Activated T-cell treated with anti-CD3 and anti-CD28 coated beads, Interleukin-2, amount 50 U/mL, for 24 hours (primary cell): ENCODE measurements at regions not wholly inside any gene's neighbourhood (a gene's known extent, or its start where the extent isn't known, plus 50 kb on each side); places are given as distances from the start of the nearest gene placed in this dataset.

Experiments
- DNase-seq: peaks from one replicate; pipeline ENCODE4 v3.0.0-alpha.2; 2020
- H3K27ac Mint-ChIP-seq: 2 replicates; pipeline ENCODE4 v1.8.0; 2020; ENCODE audit warnings: mild to moderate bottlenecking, mixed read lengths
- H3K27me3 Mint-ChIP-seq: 2 replicates; pipeline ENCODE4 v1.8.0; 2020; ENCODE audit warnings: mixed read lengths
- H3K36me3 Mint-ChIP-seq: 2 replicates; pipeline ENCODE4 v1.8.0; 2020; ENCODE audit warnings: low read depth, mixed read lengths
- H3K4me1 Mint-ChIP-seq: 2 replicates; pipeline ENCODE4 v1.8.0; 2020; ENCODE audit warnings: low read depth, mixed read lengths
- H3K4me3 Mint-ChIP-seq: 2 replicates; pipeline ENCODE4 v1.8.0; 2020; ENCODE audit warnings: mild to moderate bottlenecking, moderate library complexity, mixed read lengths
- H3K9me3 Mint-ChIP-seq: 2 replicates; pipeline ENCODE4 v1.8.0; 2020; ENCODE audit warnings: mixed read lengths

DNA sequence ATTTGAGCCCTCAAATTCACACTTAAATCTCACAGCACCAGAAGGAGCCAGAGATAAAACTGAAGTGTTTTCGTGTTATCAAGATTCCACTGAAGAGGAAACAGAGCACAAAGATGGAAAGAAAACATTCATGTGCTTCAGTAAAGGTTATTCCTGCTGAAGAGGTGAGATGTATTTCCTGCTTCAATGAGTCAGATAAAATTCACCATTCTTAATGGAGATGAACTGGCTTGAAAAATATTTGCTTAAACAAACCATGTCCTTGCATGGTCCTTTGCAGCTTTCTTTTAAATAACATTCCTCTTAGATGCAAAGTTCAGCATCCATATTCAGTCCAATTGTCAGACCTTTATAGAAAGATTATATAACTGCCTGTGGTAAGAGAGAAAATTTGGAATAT lies 294.2 kb downstream of the IPMK start:
- Mint-ChIP-seq H3K27me3 (no peaks in the 10 kb centered on the region), H3K9me3 (peaks cover 15% of the 10 kb centered on the region), H3K27ac (no peak overlapping the region), H3K36me3 (no peaks in the 10 kb centered on the region), H3K4me1 (no peaks in the 10 kb centered on the region), H3K4me3 (no peak overlapping the region)
- DNase-seq = no peak

DNA sequence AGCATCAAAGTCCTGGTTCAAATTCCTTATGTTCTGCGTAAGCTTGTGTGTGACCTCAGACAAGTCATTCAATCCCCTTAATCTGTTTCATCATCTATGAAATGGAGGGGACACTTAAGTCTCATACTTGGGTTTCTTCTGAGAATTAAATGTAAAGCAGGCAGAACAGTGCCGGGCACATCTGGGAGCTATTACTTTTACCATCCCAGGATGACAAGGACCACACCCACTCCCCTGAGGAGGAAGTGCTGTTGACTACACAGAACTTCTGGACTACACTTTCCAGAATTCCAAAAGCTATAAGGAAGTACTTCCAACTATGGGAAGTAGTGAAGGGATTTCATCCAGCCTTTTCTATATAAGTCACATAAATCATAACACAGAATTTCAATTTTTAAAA lies 294.9 kb downstream of the IPMK start:
- Mint-ChIP-seq H3K4me3 (no peak overlapping the region), H3K9me3 (peaks cover 12% of the 10 kb centered on the region), H3K36me3 (no peaks in the 10 kb centered on the region)

DNA sequence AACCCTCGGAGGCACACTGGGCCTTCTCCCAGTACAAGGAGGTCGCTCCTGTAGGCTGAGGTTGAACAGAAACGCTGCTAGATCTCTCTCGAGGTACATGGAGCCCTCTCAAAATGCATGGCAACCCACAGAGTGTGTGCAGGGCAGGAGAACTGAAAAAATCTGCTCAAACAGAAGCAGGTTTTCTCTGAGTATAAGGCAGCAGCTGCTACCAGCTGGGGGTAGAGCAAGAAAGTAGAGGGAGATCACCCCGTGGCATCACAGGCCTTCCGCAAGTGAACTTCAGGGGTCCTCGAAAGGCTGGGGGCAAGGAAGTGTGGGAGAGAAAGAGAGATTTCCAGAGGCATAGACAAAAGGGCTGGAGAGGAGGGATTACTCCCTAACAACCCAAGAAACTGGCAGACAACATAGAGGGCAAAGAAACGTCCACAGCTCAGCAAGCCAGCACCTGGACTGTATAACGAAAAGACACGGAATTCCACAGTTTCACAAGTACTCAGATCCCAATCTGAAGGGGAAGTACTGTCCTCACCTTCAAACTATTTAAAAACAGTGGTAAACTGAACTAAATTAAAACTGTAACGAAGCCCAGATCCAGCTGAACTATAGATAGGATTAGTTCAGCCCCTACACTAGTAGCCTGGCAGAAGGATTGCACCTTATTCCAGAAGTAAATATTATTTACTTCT lies 299.2 kb downstream of the IPMK start:
- H3K4me3 Mint-ChIP-seq = no peak overlapping the region
- H3K27ac Mint-ChIP-seq = no peak overlapping the region
- no peaks in the 10 kb centered on the region for H3K9me3 Mint-ChIP-seq
- H3K36me3 Mint-ChIP-seq = no peaks in the 10 kb centered on the region
- no peaks in the 10 kb centered on the region for H3K4me1 Mint-ChIP-seq
- DNase-seq = no peak
- H3K27me3 Mint-ChIP-seq = no peaks in the 10 kb centered on the region

More for the DNA sequence above, 294.9 kb downstream of the IPMK start:
- Mint-ChIP-seq H3K27ac (no peak overlapping the region), H3K27me3 (no peaks in the 10 kb centered on the region), H3K4me1 (no peaks in the 10 kb centered on the region)
- DNase-seq = no peak

DNA sequence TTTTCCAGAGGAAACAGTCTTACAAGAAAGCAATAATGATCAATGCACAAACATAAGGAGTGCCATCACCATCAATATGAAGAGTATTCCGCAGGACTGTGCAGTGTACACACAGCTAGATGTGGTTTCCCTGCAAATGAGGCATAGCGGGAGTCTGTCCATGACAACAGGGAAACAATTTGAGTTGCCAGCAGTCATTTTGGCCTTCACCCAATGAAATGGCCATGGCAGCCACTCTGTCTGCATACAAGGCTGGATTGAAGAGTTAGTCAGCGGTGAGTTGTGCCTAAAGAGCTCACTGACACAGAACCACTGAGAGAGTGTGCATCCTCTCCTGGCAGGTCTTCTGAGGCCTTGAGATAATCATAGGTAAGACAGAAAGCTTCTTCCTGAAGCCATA lies 303.3 kb downstream of the IPMK start:
- no peaks in the 10 kb centered on the region for H3K9me3 Mint-ChIP-seq
- no peak overlapping the region for H3K4me3 Mint-ChIP-seq
- no peak overlapping the region for H3K27ac Mint-ChIP-seq
- H3K36me3 Mint-ChIP-seq = no peaks in the 10 kb centered on the region
- H3K27me3 Mint-ChIP-seq = no peaks in the 10 kb centered on the region
- no peaks in the 10 kb centered on the region for H3K4me1 Mint-ChIP-seq
- DNase-seq = no peak

DNA sequence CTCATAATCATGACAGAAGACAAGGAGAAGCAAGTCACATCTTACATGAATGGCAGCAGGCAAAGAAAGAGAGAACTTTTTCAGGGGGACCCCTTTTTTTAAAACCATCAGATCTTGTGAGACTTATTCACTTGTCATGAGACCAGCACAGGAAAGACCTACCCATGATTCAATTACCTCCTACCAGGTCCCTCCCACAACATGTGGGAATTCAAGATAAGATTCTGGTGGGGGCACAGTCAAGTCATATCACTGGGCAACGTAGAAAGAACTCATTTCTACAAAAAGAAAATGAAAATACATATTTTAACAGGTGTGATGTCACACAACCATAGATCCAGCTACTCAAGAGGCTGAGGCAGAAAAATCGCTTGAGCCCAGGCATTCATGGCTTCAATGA lies 304.1 kb downstream of the IPMK start:
- H3K4me1 Mint-ChIP-seq = no peaks in the 10 kb centered on the region
- no peak for DNase-seq
- no peaks in the 10 kb centered on the region for H3K9me3 Mint-ChIP-seq
- H3K27me3 Mint-ChIP-seq = no peaks in the 10 kb centered on the region
- H3K27ac Mint-ChIP-seq = no peak overlapping the region
- H3K4me3 Mint-ChIP-seq = no peak overlapping the region
- no peaks in the 10 kb centered on the region for H3K36me3 Mint-ChIP-seq

DNA sequence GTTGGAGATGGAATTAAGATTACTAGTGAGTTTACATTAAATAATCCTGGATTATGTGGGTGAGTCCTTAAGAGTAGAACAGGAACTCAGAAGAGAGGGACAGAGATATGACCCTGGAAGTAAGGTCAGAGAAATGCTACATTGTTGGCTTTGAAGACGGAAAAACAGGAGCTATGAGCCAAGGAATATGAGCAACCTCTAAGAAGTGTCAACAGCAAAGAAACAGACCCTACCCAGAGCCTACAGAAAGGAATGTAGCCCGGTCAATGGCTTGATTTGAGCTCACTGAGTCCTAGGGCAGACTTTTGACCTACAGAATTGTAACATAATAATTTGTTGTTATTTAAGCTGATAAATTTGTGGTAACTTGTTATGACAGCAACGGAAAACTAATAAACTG lies 304.9 kb downstream of the IPMK start:
- Mint-ChIP-seq H3K9me3 (no peaks in the 10 kb centered on the region), H3K27me3 (no peaks in the 10 kb centered on the region), H3K27ac (no peak overlapping the region), H3K4me1 (no peaks in the 10 kb centered on the region), H3K4me3 (no peak overlapping the region), H3K36me3 (no peaks in the 10 kb centered on the region)
- DNase-seq = no peak

DNA sequence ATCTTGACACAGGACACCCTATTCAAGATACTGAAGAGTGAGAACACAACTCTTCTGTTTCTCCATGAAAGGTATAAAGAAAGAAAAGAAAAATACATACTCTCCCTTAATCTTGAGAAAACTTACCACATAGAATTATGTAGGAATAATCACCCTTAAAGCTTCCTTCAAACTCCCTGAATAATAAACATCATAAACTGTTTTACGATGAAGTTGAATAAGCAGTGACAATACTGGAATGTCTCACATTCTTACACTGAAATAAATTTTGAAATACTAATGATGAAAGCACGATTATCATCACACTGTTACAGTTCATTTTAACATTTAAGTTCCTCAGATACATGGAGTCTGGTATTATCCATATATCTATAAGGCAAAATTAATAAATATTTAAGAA lies 306.2 kb downstream of the IPMK start:
- no peaks in the 10 kb centered on the region for H3K9me3 Mint-ChIP-seq
- no peaks in the 10 kb centered on the region for H3K36me3 Mint-ChIP-seq
- no peaks in the 10 kb centered on the region for H3K27me3 Mint-ChIP-seq

DNA sequence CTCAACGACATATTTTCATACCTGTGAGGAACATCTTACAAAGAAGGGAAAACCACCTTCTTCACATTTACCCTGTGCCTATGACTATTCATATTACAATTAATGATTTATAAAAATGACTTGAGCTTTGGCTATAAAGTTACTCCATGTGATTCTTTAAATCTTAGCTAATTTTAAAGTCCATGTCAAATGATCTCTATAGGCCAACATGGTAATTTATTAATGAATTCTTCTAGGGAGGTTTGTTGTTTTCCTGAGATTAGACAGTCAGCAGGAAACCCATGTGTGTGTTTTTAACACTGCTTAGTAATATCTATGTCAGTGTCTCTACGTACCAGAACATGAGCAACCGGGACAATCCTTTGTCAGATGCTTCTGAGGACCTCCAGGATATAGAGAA lies 307.3 kb downstream of the IPMK start:
- Mint-ChIP-seq H3K27ac (no peak overlapping the region), H3K4me1 (no peaks in the 10 kb centered on the region), H3K9me3 (no peaks in the 10 kb centered on the region), H3K36me3 (no peaks in the 10 kb centered on the region), H3K27me3 (no peaks in the 10 kb centered on the region), H3K4me3 (no peak overlapping the region)
- DNase-seq = no peak

More for the DNA sequence above, 306.2 kb downstream of the IPMK start:
- no peak for DNase-seq
- no peak overlapping the region for H3K4me3 Mint-ChIP-seq
- H3K4me1 Mint-ChIP-seq = no peaks in the 10 kb centered on the region
- no peak overlapping the region for H3K27ac Mint-ChIP-seq

DNA sequence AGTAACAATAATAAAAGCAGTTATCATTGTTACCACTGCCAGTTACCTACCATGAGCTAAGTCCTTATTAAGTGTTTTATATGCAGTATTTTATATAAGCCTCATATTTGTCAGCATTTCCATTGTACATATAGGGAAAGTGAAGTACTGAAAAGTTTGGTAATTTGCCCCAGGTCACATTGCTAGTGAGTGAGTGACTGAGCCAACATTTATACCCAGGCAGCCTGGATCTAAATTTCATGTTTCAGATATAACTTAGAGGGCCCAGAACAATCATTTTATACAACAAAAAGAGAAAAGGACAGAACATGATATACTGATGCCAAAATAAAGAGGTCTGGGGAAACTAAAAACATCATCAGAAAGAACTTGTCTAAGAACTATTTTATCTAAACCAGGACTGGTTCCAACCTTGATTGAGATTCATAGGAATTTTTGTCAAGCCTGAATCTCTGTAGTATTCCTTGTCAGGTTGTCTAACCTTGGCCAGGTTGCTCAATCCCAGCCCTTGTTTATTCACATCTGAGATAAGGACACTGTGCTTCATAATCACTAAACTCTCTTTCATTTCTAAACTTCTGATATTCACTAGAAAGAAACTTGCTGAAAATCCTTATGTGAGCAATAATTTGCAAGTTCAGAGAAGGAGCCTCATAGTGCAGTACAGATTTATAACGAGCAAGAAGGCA lies 308.2 kb downstream of the IPMK start:
- H3K27ac Mint-ChIP-seq = no peak overlapping the region
- H3K4me3 Mint-ChIP-seq = no peak overlapping the region
- H3K36me3 Mint-ChIP-seq = no peaks in the 10 kb centered on the region
- H3K9me3 Mint-ChIP-seq = peaks cover 2% of the 10 kb centered on the region
- DNase-seq = no peak
- no peaks in the 10 kb centered on the region for H3K27me3 Mint-ChIP-seq
- H3K4me1 Mint-ChIP-seq = no peaks in the 10 kb centered on the region

DNA sequence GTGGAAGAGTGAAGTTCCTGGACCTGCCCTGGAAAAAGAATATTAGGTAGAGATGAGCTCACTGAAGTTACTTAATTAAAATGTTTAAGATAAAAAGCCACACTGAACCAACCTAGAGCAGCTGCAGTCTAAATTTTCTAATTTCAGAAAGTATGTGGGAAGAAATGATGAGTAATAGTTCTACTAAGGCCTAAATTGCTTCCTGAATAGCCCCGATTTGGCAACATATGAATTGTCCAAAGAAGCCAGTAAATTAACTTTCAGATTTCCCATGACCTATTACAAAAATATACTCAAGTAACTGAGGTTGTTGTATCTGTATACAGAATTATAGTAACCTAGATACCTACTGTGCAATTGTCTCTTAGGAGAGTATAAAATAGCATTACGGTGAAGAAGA lies 312.6 kb downstream of the IPMK start:
- no peak overlapping the region for H3K27ac Mint-ChIP-seq
- H3K36me3 Mint-ChIP-seq = no peaks in the 10 kb centered on the region
- H3K9me3 Mint-ChIP-seq = peaks cover 5% of the 10 kb centered on the region
- no peak for DNase-seq
- no peak overlapping the region for H3K4me3 Mint-ChIP-seq
- H3K4me1 Mint-ChIP-seq = no peaks in the 10 kb centered on the region
- no peaks in the 10 kb centered on the region for H3K27me3 Mint-ChIP-seq

DNA sequence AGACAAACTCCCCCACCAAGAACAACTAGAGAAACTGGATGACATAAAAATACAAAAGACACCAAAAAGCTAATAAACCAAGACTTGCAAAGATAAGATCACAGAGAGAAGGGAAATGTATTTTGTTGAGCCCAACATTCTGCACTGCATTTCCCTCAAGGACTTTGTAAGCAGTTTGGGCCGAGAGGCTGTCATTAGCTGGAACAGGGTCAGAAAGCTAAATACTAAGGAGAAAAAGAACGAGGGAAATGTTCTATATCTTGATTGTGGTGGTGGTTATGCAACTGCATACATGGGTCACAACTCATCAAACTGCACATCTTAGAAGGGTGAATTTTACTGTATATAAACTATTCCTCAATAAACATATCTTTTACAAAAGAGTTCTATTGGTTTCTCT lies 315.0 kb downstream of the IPMK start:
- no peak overlapping the region for H3K4me3 Mint-ChIP-seq
- no peak for DNase-seq
- no peaks in the 10 kb centered on the region for H3K36me3 Mint-ChIP-seq

DNA sequence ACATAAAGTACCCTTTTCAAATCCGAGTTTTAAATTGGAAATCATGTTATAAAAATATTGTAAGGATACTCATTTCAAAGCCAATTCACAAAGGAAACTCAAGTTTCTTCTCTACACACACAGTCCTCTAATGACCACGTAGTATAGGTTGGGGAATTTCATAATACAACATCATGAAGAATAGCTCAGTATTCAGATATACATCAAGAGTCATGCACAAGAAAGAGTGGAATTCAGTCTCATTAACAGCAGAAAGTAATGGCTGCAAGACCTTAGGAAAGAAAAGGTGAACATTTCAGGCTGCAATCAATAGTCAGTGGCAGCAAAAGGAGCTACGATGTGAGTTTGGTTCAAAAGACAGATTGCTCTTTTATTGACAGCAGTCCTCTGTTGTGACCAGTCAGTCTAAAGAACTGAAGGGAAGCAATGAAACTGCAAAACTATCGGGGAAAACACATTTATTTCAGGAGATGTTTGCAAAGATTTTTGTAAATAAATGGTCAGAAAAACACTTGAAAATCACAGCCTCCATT lies 317.2 kb downstream of the IPMK start:
- Mint-ChIP-seq H3K9me3 (peaks cover 5% of the 10 kb centered on the region), H3K27me3 (no peaks in the 10 kb centered on the region), H3K4me3 (no peak overlapping the region), H3K27ac (no peak overlapping the region), H3K4me1 (no peaks in the 10 kb centered on the region), H3K36me3 (no peaks in the 10 kb centered on the region)
- DNase-seq = no peak

More for the DNA sequence above, 315.0 kb downstream of the IPMK start:
- Mint-ChIP-seq H3K27ac (no peak overlapping the region), H3K4me1 (no peaks in the 10 kb centered on the region), H3K27me3 (no peaks in the 10 kb centered on the region), H3K9me3 (peaks cover 5% of the 10 kb centered on the region)

DNA sequence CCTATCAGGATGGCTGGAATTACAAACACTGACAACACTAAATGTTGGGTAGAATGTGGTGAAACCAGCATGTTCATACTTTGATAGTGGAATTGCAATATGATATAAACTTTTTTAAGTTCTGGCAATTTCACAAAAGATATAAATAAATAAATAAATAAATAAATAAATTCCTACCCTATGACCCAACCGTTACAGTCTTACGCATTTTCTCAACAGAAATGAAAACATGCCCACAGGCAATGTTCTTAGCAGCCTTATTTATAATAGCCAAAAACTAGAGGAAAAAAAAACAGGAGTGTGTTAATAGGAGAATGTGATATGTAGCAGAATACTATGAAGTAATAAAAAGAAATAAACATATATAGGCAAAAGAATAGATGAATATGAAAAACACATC lies 318.9 kb downstream of the IPMK start:
- H3K27ac Mint-ChIP-seq = no peak overlapping the region
- H3K4me3 Mint-ChIP-seq = no peak overlapping the region
- no peaks in the 10 kb centered on the region for H3K36me3 Mint-ChIP-seq
- no peak for DNase-seq
- H3K27me3 Mint-ChIP-seq = no peaks in the 10 kb centered on the region
- H3K9me3 Mint-ChIP-seq = peaks cover 3% of the 10 kb centered on the region
- no peaks in the 10 kb centered on the region for H3K4me1 Mint-ChIP-seq

DNA sequence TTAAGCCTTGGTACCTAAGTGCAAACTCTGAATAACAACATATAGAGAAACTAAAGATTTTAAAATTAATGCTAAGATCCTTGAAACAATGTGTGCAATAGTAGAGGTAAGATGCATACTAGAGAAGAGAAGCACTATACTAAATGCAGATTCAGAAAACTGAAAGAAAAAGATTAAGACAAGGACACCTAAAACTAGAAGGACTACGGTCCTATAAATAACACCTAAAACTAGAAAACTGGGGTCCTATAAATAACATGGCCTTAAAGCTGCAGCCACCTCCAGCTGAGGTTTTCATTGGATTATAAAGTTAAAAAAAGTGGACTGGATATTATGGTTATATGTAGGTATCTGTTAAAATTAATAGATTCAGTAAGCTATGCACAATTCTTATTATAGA lies 320.9 kb downstream of the IPMK start:
- no peaks in the 10 kb centered on the region for H3K27me3 Mint-ChIP-seq
- no peak for DNase-seq
- H3K9me3 Mint-ChIP-seq = no peaks in the 10 kb centered on the region
- H3K27ac Mint-ChIP-seq = no peak overlapping the region
- no peaks in the 10 kb centered on the region for H3K36me3 Mint-ChIP-seq
- H3K4me3 Mint-ChIP-seq = no peak overlapping the region
- no peaks in the 10 kb centered on the region for H3K4me1 Mint-ChIP-seq

DNA sequence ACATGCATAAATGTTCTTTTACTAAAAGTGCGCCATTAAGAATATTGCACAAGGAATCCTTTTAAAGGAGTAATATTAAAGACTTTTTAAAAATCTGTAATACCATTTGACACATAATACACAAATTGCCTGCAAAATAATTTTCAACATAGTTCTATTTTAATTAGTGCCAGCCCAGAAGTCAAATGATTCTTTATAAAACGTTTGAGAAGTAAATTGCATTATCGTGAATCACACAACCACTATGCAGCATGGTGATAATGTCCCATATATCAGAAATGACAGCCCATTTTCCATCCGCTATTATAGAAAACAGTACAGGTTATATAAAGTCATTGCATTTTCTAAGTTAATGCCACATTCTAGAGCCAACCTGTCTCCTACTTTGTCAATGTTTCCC lies 324.0 kb downstream of the IPMK start:
- Mint-ChIP-seq H3K27ac (no peak overlapping the region), H3K4me1 (no peaks in the 10 kb centered on the region), H3K4me3 (no peak overlapping the region), H3K9me3 (no peaks in the 10 kb centered on the region), H3K36me3 (no peaks in the 10 kb centered on the region), H3K27me3 (no peaks in the 10 kb centered on the region)
- no peak for DNase-seq
